T-helper 2 cell (primary cell): ENCODE measurements at regions not wholly inside any gene's neighbourhood (a gene's known extent, or its start where the extent isn't known, plus 50 kb on each side); places are given as distances from the start of the nearest gene placed in this dataset.
"Not testable (repeated sequence)": the region's sequence is repeated elsewhere in the genome, so short reads cannot be mapped to it uniquely, and the experiment has no call there.

Experiments used
- DNase-seq, 5 experiments: peaks; one replicate each; pipeline versions ENCODE4 v3.0.0 to v3.0.0-alpha.2; 2012 to 2022

DNA sequence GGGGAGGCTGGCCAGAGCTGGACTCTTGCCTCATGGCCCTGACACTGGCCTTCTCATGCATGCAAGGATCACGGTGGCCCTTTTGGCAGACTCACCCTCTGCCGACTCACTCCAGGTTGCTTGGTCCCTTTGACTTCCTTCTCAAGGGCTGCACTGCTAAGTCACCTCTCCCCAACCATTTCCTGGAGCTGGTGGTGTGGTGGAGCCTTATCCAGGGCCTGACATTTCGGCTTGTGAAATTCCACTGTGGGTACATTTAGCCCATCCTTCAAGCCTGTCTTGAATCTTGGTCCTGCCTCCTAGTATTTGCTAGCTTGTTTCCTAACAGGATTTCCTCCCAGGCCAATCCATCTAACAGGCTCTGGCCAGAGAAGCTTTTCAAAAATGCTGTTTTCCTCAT lies 52.6 kb upstream of the JUN start:
- no peak for DNase-seq

GRCh38 chr1:58837886-58838285 lies 54.0 kb upstream of the JUN start:
- no peak for DNase-seq

DNA sequence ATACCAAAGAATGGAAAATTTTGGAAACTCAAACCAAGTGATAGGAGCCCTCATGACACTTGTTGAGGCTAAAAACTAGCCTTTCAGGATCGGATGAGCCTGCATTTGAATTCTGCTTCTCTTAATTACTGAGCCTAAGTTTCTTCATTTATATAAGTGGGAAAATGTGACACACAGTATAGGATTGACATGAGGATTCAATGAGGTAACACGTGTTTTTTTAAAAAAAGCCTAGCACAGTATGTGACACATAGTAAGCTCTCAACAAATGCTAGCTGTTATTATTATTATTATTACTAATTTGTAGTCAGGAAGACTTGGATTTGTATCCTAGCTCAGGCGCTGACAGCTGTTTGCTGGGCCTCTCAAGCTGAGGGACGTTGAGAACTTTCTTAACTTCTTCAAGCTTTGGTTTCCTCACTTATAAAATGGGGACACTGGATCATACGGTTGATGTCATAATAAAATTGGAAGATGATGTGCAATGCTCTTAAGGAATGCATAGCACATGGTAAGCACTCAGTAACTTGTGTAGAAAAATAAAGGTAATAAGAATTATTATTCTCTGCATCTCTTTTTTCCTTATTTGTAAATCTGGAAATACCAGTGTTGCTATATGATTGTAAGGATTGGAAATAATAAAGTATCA lies 55.4 kb upstream of the JUN start:
- DNase-seq = no peak

DNA sequence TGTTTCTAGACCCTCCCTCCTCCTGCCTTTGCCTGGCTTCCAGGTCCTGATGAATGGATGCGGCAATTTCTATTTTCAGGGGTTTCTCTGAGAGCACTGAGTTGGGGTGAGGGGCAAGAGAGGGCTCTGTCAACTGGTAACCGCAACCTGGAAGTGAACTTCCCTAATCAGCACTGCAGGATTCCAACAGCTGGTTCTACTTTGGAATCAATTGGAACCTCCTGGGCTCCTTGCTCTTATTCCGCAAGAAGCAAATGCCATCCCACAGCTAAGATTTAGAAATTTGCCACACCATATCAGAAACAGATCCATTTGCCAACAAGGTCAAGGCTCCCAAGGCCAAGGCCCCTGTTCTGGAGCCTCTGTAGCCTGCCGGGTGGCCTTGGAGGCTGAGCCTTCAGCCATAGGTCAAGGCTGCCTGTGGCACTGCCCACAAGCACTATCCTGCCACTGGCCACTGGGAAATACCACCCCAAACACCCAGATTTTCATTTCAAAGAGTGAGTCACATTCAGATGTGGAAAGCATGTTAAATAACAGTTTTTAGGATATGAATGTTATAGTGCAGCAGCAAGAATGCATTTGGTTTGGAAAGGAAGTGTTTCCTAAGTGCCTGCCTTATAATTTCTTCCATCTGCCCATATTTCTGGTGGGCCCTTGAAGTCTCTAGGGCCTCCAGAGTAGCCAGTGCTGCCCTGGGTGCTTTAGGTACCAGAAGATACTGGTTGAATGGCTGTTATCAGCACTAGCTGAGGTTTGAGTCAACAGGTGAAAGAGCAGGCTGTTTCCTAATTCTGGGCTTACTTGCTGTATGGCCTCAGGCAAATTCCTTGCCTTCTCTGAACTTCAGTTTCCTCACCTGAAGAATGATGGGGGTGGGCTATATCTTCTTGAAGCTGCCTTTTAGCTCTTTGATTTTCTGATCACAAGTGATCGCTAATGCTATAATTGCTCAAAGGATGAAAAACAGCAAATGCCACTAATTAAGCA lies 56.3 kb upstream of the JUN start:
- no peak for DNase-seq

- DNase-seq = peak in 1 of 5 experiments; percentile 12
Measured at GRCh38 chr1:58841455-58841854, 57.6 kb upstream of the JUN start.

- no peak for DNase-seq
Measured at GRCh38 chr1:58842941-58843340, 59.1 kb upstream of the JUN start.

GRCh38 chr1:58844176-58844575 lies 60.3 kb upstream of the JUN start:
- no peak for DNase-seq

GRCh38 chr1:58845942-58846341 lies 62.1 kb upstream of the JUN start:
- no peak for DNase-seq

DNA sequence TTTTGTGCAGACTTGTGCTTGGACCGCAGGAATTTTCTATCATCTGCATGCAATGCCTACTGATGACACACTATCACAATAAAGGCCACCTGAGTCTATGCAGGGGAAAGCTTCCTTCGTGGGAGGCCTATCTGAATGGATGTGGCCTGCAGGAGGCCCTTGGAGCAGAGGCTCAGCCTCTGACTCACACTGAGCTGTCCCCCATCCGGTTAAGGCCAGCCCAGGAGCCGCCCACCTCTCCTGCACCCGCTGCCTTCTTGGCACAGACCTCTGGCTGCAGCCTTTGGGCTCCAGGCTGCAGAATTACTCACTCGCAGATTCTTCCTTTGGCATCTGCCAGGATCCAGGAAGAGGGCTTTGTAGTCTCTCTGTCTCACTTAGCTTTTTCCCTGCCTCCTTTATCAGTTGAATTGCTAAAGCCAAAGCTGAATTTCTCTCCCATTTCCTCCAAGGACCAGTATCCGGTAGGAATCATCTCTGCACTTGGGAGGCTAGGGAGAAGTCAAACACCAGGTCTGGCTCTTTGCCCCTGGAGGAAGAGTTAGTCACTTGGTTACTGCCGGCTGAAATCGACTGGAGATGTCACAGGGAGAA lies 65.1 kb upstream of the JUN start:
- DNase-seq = no peak

DNA sequence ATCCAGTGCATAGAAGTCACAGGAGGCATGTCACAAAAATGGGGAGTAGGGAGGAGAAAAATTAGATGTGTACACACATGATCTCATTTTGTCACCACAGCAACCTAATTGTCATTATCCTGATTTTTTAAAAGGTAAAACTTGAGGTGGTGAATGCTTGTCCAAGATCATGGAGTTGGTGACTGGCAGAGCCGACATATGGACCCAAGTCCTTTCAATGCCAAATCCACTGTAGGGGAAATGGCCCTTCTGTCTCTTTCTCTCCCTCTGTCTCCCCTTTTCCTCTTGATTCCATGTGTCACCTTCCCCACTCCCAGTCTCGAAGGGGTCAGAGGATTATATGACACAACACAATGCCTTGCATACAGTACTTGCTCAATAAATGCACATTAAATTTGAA lies 65.7 kb upstream of the JUN start:
- no peak for DNase-seq

DNA sequence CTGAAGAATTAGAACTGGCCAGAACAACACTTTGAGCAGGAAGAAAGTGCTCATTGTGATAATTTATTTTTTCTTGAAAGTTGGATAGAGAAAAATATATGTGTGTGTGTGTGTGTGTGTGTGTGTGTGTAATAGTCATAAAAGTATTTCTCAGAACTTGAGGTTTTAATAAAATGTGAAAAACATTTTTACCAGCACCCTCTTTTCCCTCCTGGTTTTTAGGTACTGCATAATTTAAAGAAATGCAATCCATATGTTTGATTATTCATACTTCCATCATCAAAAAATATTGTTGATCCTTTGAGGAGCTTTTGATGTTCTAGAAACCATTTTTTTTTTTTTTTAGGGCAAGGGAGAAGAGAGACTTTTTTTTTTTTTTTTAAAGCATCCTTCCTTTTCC lies 66.8 kb upstream of the JUN start:
- DNase-seq = no peak

DNA sequence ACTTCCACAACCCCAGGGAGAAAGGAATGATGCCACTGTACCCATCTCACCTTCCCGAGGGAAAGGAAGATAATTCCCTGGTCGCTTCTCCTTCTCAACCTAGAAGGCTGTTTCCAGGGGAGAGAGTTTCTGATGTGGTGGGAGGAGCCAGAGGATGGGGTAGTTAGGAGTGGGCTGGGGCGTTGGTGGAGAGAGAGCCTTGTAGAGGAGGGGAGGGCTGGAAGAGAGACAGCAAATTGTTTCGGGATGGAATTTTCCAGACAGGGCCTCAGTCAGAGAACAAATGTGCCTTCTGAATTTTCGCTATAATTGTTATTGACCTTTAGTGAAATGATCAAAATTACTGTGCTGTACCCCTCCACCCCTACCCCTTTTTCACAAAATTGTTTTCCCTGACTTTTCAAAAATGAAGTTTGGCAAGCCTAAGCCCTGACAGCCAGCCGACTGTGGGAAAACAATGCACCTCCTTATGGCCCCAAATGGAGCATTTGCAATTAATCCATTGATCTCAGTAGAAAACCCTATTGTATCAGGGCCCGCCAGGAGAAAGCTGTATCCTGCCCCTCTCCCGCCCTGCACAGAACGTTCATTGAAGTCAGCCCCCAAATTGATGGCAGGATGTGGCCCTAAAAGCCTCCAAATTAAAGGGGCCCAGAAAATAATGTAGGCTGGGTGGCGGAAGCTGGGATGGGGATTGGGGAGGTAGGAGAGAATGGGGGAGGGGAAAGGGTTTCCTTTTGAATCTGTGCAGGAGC lies 69.1 kb upstream of the JUN start:
- no peak for DNase-seq

GRCh38 chr1:58854576-58854975 lies 70.7 kb upstream of the JUN start:
- DNase-seq = no peak

- no peak for DNase-seq
Measured at GRCh38 chr1:58855274-58856165, 71.7 kb upstream of the JUN start.

GRCh38 chr1:58856281-58856680 lies 72.4 kb upstream of the JUN start:
- DNase-seq = not testable (repeated sequence)

GRCh38 chr1:58857680-58858673 lies 74.1 kb upstream of the JUN start:
- peak in 1 of 5 experiments; percentile 64 for DNase-seq

DNA sequence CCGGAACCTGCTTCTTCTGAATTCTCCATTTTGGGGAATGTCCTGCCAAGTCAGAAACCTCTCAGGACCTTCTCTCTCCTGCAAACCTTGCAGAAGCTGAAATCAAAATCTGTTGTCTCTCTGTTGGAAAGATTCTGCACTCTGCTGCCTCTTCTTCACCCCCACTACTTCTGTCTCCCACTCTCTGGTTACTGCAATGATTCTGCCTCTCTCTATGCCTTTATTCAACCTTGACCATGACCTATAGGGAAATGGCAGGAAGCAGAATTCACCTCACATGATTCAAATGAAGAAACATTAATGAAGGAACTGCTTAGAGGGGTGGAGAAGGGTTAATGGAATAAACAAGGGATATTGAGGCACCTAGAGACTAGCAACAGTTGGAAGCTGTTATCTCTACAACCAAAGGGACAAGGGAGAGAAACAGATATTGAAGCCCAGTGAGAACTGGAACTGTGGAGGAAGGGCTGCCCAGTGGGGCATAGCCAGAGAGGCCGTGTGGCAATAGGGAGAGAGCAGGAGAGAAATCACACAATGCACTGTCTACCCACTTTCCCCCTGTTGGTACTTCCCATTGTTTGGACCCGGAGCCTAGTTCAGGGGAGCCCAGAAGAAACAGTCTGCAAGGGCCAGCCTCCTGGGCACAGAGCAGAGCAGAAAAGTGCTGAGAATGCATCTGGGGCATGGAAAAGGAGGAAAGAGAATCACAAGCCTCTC lies 76.1 kb upstream of the JUN start:
- DNase-seq = no peak

DNA sequence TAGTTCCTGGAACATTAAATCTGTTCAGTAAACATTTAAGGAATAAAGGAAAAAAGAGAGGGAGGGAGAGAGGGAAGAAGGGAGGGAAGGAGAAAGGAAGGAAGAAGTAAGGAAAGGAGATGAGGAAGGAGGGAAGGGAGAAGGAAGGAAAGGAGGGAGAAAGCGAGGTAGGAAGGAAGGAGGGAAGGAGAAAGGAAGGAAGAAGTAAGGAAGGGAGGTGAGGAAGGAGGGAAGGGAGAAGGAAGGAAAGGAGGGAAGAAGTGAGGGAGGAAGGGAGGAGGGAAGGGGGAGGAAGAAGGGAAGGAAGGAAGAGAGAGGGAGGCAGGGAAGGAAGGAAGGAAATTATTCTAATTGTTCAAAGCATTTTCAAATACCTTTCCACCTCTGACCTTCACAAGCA lies 77.2 kb upstream of the JUN start:
- DNase-seq = no peak

DNA sequence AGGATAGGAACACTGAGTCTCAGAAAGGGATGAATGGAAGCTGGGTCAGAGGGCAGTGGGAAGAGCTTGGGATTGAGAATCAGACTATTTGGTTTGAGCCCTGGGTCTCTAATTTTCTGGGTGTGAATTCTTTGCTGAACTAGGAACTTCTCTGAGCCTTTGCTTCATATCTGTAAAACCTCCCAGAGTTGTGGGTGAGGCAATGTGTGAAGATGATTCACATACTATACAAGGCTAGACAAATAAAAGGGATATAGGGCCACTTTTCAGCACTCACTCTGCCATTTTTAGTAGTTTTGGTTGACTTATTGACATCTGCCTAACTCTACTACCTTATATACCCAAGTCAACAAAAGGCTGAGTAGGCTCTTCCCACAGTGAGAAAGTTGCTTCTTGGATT lies 77.7 kb upstream of the JUN start:
- DNase-seq = no peak
